Epithelial cell of proximal tubule (primary cell): ENCODE measurements at regions not wholly inside any gene's neighbourhood (a gene's known extent, or its start where the extent isn't known, plus 50 kb on each side); places are given as distances from the start of the nearest gene placed in this dataset.
"Not testable (repeated sequence)": the region's sequence is repeated elsewhere in the genome, so short reads cannot be mapped to it uniquely, and the experiment has no call there.

ENCODE experiments used
- DNase-seq: peaks from one replicate; pipeline ENCODE4 v3.0.0-alpha.2; 2011; ENCODE audit warnings: low read depth
- H3K4me3 ChIP-seq: 2 replicates; pipeline ENCODE4 v1.5.1; 2011; ENCODE audit warnings: low read depth, mild to moderate bottlenecking, low read length
- TF ChIP-seq, protein P1 (sequence below): conservative IDR thresholded peaks from 2 replicates; pipeline ENCODE4 v1.5.1; 2012; ENCODE audit warnings: low read depth, mild to moderate bottlenecking, low read length

DNA sequence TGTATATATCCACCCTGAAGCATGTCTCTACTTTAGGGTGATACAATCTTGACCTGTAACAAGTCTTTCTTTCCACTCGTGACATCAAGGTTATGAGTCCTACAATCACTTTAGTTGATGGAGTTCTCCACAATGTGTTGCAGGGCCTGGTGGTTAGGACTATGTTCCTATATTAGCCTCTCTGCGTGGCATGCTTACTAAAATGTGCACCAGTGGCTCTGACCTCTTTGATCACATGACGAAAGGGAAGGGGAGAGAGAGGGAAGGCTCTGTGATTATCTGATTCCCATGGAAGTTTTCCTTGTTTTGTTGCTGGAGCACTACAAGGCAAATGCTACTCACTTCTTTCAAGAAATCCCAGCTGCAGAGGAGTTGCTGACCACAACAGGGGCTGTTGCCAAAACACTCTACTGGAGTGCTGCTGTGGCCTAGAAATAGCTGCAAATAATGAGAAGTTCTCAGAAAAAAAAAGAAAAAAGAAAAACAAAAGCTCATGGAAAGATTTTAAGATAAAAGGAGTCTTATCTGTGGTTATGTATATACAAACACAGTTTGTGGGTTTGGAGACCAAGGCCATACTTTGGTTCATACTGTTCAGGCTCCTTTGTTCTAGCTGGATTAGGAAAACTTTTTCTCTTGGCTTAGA lies 272.8 kb upstream of the MMADHC start:
- no peak for DNase-seq
- TF ChIP-seq, protein P1, sequence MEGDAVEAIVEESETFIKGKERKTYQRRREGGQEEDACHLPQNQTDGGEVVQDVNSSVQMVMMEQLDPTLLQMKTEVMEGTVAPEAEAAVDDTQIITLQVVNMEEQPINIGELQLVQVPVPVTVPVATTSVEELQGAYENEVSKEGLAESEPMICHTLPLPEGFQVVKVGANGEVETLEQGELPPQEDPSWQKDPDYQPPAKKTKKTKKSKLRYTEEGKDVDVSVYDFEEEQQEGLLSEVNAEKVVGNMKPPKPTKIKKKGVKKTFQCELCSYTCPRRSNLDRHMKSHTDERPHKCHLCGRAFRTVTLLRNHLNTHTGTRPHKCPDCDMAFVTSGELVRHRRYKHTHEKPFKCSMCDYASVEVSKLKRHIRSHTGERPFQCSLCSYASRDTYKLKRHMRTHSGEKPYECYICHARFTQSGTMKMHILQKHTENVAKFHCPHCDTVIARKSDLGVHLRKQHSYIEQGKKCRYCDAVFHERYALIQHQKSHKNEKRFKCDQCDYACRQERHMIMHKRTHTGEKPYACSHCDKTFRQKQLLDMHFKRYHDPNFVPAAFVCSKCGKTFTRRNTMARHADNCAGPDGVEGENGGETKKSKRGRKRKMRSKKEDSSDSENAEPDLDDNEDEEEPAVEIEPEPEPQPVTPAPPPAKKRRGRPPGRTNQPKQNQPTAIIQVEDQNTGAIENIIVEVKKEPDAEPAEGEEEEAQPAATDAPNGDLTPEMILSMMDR, result no peak
- no peak overlapping the region for H3K4me3 ChIP-seq

DNA sequence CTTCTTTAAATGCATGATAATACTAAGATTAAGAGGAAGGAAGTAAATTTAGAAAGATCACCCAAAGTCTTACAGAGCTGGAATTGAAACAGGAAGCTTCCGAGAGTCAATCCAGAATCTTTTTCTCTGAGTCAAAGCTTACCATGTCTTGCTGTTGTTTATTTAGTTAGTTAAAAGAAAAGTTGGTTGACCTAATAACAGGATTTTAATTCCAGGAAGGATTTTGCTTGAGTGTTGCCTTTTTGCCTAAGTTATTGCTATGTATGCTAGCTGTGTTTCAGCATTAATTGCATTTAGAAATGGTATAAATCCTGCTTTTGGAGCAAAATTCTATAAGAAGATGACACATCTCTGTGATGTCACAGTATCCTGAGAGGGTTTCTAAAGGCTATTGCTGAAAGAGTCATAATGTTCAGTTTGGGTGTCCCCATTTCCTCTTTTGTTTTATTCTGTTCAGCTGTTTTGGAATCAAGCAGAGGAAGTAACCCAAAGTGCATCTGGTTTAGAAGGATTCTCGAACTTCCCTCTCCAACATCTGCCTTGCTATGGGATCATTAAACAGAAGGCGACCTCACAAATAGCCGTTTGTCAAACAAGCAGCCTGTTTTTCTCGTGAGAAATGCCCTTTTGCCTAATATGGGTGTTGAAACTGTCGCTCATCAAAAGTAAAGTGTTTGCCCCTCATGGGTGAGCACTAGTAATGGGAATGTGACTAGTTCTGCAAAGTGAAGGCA lies 271.5 kb upstream of the MMADHC start:
- DNase-seq, result no peak
- TF ChIP-seq, protein P1, result no peak
- H3K4me3 ChIP-seq, result no peak overlapping the region

DNA sequence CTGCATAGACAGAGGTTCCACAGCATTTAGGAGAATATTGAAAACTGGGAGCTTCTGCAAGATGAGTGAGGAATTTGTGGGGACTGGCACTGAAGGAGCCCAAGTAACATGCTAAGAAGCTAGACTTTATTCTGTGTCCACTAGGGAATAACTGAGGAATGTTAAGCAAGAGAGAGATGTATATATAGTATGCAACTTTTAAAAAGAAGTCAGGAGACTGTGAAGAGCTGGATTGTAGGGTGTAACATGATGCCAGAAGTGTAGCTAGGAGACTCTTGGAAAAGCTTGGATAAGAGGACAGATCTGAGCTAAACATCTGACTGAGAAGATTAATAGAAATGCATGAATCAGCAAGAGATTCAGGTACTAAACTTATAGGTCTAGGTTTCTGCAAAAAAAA lies 270.6 kb upstream of the MMADHC start:
- no peak for DNase-seq
- TF ChIP-seq, protein P1, result no peak
- H3K4me3 ChIP-seq, result no peak overlapping the region

DNA sequence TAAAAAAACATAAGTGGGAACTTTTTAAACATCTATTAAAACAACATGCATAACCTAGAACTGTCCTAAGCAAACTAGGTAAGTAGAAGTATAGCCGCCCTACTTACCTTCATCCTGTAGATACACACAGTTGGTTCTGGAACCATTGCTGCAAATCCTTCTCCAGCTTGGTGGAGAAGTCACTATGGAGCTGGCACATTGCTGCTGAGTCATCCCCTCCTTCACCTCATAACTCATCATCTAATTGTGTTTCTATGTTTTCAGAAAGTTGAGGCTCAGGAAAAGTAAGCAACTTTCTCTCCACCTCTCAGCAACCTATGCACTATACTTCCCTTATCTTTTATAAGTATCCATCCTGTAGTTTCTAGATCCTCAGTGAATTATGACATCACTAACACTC lies 269.8 kb upstream of the MMADHC start:
- TF ChIP-seq, protein P1, result no peak
- no peak overlapping the region for H3K4me3 ChIP-seq
- no peak for DNase-seq

DNA sequence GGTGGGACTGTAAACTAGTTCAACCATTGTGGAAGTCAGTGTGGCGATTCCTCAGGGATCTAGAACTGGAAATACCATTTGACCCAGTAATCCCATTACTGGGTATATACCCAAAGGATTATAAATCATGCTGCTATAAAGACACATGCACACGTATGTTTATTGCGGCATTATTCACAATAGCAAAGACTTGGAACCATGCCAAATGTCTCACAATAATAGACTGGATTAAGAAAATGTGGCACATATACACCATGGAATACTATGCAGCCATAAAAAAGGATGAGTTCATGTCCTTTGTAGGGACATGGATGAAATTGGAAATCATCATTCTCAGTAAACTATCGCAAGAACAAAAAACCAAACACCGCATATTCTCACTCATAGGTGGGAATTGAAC lies 268.3 kb upstream of the MMADHC start:
- DNase-seq, H3K4me3 ChIP-seq: not testable (repeated sequence)

DNA sequence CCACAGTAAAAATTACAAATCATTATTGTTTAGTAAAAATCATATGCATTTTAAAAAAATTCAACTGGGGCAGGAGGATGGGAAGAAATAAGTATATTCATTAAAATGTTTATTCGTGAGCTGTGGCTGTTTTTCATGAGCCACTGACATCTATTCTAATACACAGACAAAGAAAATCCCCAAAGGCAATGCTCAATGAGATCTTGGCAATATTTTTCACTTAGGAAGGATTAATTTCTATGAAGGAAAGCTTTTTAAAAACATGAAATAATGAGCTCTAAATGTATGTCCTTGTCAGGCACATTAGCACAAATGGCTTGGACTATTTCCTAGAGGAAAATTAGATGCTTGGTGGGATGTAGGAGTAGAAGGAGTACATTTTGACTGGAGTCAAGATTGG lies 262.0 kb upstream of the MMADHC start:
- no peak for DNase-seq
- TF ChIP-seq, protein P1, result no peak
- no peak overlapping the region for H3K4me3 ChIP-seq

DNA sequence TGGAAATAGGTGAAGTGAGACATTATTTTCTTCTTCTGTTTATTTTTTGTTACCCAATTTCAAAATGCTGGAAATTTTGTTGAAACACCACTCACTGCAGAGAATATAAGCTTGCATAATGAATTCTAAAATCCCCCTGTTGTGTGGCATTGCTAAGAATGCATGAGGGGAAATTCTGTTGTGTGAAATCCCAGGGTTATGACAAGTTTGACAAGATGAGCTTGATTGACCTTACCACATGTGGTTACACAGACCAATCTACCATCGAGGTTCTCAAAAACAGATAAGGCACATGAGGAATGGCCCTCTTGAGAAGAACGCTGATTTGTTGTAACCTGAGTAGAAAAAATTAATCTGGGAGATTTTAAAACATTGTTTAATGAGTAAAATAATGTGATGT lies 261.6 kb upstream of the MMADHC start:
- no peak overlapping the region for H3K4me3 ChIP-seq
- DNase-seq, result no peak
- TF ChIP-seq, protein P1, result no peak
